HG02852 (cell line): ENCODE measurements at regions not wholly inside any gene's neighbourhood (a gene's known extent, or its start where the extent isn't known, plus 50 kb on each side); places are given as distances from the start of the nearest gene placed in this dataset.

ENCODE experiments used
- ATAC-seq: cut with Tn5 transposase; IDR thresholded peaks from one replicate; pipeline ENCODE4 v1.9.1; 2021; ENCODE audit warnings: mild to moderate bottlenecking, moderate library complexity; ENCODE audit not compliant: unreplicated experiment

GRCh38 chr20:24339210-24339641 lies 130.2 kb upstream of the SYNDIG1 start:
- no peak for ATAC-seq

GRCh38 chr20:24337551-24337950 lies 131.9 kb upstream of the SYNDIG1 start:
- ATAC-seq, result no peak

- ATAC-seq, result no peak
Observed at GRCh38 chr20:24337069-24337468, 132.4 kb upstream of the SYNDIG1 start.

- ATAC-seq, result no peak
Observed at GRCh38 chr20:24334830-24335229, 134.6 kb upstream of the SYNDIG1 start.

- no peak for ATAC-seq
Observed at GRCh38 chr20:24332956-24333355, 136.5 kb upstream of the SYNDIG1 start.

- no peak for ATAC-seq
Observed at GRCh38 chr20:24331939-24332338, 137.5 kb upstream of the SYNDIG1 start.

- no peak for ATAC-seq
Observed at GRCh38 chr20:24328901-24329300, 140.5 kb upstream of the SYNDIG1 start.

- ATAC-seq, result no peak
Observed at GRCh38 chr20:24321973-24322372, 147.5 kb upstream of the SYNDIG1 start.

- no peak for ATAC-seq
Observed at GRCh38 chr20:24318569-24319352, 150.7 kb upstream of the SYNDIG1 start.

- ATAC-seq, result no peak
Observed at GRCh38 chr20:24317224-24317623, 152.2 kb upstream of the SYNDIG1 start.

GRCh38 chr20:24316731-24317130 lies 152.7 kb upstream of the SYNDIG1 start:
- no peak for ATAC-seq

- no peak for ATAC-seq
Observed at GRCh38 chr20:24314053-24314452, 155.4 kb upstream of the SYNDIG1 start.

- no peak for ATAC-seq
Observed at GRCh38 chr20:24309596-24309995, 159.8 kb upstream of the SYNDIG1 start.

GRCh38 chr20:24305371-24305770 lies 164.1 kb upstream of the SYNDIG1 start:
- ATAC-seq, result no peak

- no peak for ATAC-seq
Observed at GRCh38 chr20:24304291-24304690, 165.1 kb upstream of the SYNDIG1 start.

- no peak for ATAC-seq
Observed at GRCh38 chr20:24303393-24304170, 165.8 kb upstream of the SYNDIG1 start.

- no peak for ATAC-seq
Observed at GRCh38 chr20:24297993-24298392, 171.4 kb upstream of the SYNDIG1 start.

GRCh38 chr20:24296477-24297261 lies 172.8 kb upstream of the SYNDIG1 start:
- ATAC-seq, result no peak

- ATAC-seq, result no peak
Observed at GRCh38 chr20:24291014-24291413, 178.4 kb upstream of the SYNDIG1 start.

GRCh38 chr20:24289737-24290481 lies 179.5 kb upstream of the SYNDIG1 start:
- ATAC-seq, result no peak

GRCh38 chr20:24283186-24283585 lies 186.2 kb upstream of the SYNDIG1 start:
- ATAC-seq, result no peak
